WTC11 (cell line): ENCODE measurements at regions not wholly inside any gene's neighbourhood (a gene's known extent, or its start where the extent isn't known, plus 50 kb on each side); places are given as distances from the start of the nearest gene placed in this dataset.

Experiments used
- ATAC-seq: fragments of 200-7000 bp; cut with Tn5 transposase; 2 replicates; pipeline ENCODE4 v1.10.0; 2021; ENCODE audit warnings: mild to moderate bottlenecking, moderate library complexity
- CTCF ChIA-PET: fragments of 300-600 bp; sonication (Branson Sonifier 250); formaldehyde crosslinking; loops from one replicate; lab custom pipeline; 2021; ENCODE audit warnings: antibody characterized with exemption; lab: Charles Lee
- POLR2A ChIA-PET: fragments of 350-600 bp; sonication (Branson Sonifier 250); formaldehyde crosslinking; loops from one replicate; lab custom pipeline; 2021; ENCODE audit warnings: antibody characterized with exemption; lab: Charles Lee
- DNase-seq: peaks from one replicate; pipeline ENCODE4 v3.0.0; 2021; ENCODE audit warnings: low spot score
- H3K27ac Mint-ChIP-seq: 2 replicates; pipeline ENCODE4 v1.8.0; 2021; ENCODE audit warnings: mixed read lengths
- H3K27me3 Mint-ChIP-seq: 2 replicates; pipeline ENCODE4 v1.8.0; 2021; ENCODE audit warnings: low read depth, mild to moderate bottlenecking, moderate library complexity, mixed read lengths
- H3K36me3 Mint-ChIP-seq: 2 replicates; pipeline ENCODE4 v1.8.0; 2021; ENCODE audit warnings: mixed read lengths
- H3K4me1 Mint-ChIP-seq: 2 replicates; pipeline ENCODE4 v1.8.0; 2022; ENCODE audit warnings: mixed read lengths
- H3K4me3 Mint-ChIP-seq: 2 replicates; pipeline ENCODE4 v1.8.0; 2021; ENCODE audit warnings: mild to moderate bottlenecking, moderate library complexity, mixed read lengths
- H3K9me3 Mint-ChIP-seq: 2 replicates; pipeline ENCODE4 v1.8.0; 2021; ENCODE audit warnings: mixed read lengths
- CBFB ChIP-seq: sonication (generic); formaldehyde crosslinking; IDR thresholded peaks from 2 replicates; pipeline ENCODE4 v1.8.1; 2022; ENCODE audit warnings: mild to moderate bottlenecking, low read depth, missing genetic modification reagents
- CREB1 ChIP-seq: sonication (generic); formaldehyde crosslinking; IDR thresholded peaks from 2 replicates; pipeline ENCODE4 v1.8.0; 2023; ENCODE audit warnings: mild to moderate bottlenecking, missing genetic modification reagents
- FOXP1 ChIP-seq: sonication (generic); formaldehyde crosslinking; IDR thresholded peaks from 2 replicates; pipeline ENCODE4 v1.8.0; 2022; ENCODE audit warnings: missing genetic modification reagents, mild to moderate bottlenecking, moderate library complexity, borderline replicate concordance
- JAZF1 ChIP-seq: fragments of 250-450 bp; sonication (Bioruptor Pico); IDR thresholded peaks from 2 replicates; pipeline ENCODE4 v1.9.0; 2021; ENCODE audit warnings: moderate library complexity, mild to moderate bottlenecking, inconsistent platforms
- NFE2L1 ChIP-seq: sonication (generic); formaldehyde crosslinking; IDR thresholded peaks from 2 replicates; pipeline ENCODE4 v1.8.1; 2023; ENCODE audit warnings: missing genetic modification reagents
- TCF7 ChIP-seq: sonication (generic); formaldehyde crosslinking; IDR thresholded peaks from 2 replicates; pipeline ENCODE4 v1.8.0; 2022; ENCODE audit warnings: mild to moderate bottlenecking, low read depth, missing genetic modification reagents, moderate library complexity
- ZNF138 ChIP-seq: sonication (generic); formaldehyde crosslinking; conservative IDR thresholded peaks from 2 replicates; pipeline ENCODE4 v1.8.1; 2022; ENCODE audit warnings: mild to moderate bottlenecking, moderate library complexity, missing genetic modification reagents
- ZNF423 ChIP-seq: fragments of 250-450 bp; sonication (Bioruptor Pico); IDR thresholded peaks from 2 replicates; pipeline ENCODE4 v2.1.2; 2022; ENCODE audit warnings: mild to moderate bottlenecking, moderate library complexity
- TF ChIP-seq, protein P1 (sequence below): fragments of 250-450 bp; sonication (Bioruptor Pico); IDR thresholded peaks from 2 replicates; pipeline ENCODE4 v1.9.0; 2021; ENCODE audit warnings: mild to moderate bottlenecking, borderline replicate concordance
- TF ChIP-seq, protein P2 (sequence below): sonication (generic); formaldehyde crosslinking; IDR thresholded peaks from 2 replicates; pipeline ENCODE4 v1.8.1; 2022; ENCODE audit warnings: mild to moderate bottlenecking, moderate library complexity, missing genetic modification reagents
- TF ChIP-seq, protein P3 (sequence below): sonication (generic); formaldehyde crosslinking; IDR thresholded peaks from 2 replicates; pipeline ENCODE4 v1.8.1; 2023; ENCODE audit warnings: mild to moderate bottlenecking, missing genetic modification reagents, borderline replicate concordance
- TF ChIP-seq, protein P4 (sequence below): sonication (generic); formaldehyde crosslinking; IDR thresholded peaks from 2 replicates; pipeline ENCODE4 v1.8.0; 2022; ENCODE audit warnings: mild to moderate bottlenecking, missing genetic modification reagents
- TF ChIP-seq, protein P5 (sequence below): fragments of 200-600 bp; IDR thresholded peaks from 2 replicates; pipeline ENCODE4 v1.8.0; 2022; ENCODE audit warnings: antibody characterized with exemption

DNA sequence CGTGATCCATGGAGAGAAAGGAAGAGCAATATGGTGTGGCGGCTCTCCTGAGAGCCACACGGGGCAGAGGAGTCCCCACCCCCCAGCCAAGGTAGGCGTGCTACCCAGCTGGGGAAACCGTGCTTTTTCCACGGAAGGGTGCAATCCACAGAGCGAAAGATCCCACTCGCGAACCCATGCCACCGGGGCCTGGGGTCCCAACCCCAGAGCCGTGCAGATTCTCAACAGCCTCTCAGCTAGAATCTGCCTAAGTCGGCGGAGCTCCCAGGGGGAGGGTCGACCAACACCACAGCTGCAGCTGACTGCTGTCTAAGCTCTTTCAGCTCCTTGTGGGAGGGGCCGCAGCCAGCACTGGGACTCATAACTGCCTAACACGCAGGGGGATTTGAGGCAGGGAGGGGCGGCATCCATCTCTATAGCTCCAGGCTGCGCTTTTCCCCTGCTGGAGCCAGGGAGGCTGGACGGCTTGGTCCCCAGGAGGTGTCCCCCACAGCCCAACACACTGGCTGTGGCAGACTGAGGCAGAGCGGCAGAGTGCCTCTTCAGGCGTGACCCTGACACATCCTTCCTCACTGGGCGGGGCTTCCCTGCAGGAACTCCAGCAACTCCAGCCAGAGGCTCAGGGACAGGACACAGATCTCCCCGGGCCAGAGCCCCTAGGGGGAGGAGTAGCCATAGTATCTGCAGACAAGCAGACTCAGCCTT is 107.6 kb upstream of the ZBTB20 start:
- Mint-ChIP-seq H3K27ac (no peak overlapping the region), H3K36me3 (no peaks in the 10 kb centered on the region), H3K27me3 (no peaks in the 10 kb centered on the region), H3K9me3 (peaks cover 15% of the 10 kb centered on the region), H3K4me3 (no peak overlapping the region), H3K4me1 (peaks cover 4% of the 10 kb centered on the region)
- TF ChIP-seq TCF7 = no peak
- TF ChIP-seq FOXP1 (CRISPR knock-in tag) = peak; percentile 69; the same call in 1 of the 2 replicates
- POLR2A ChIA-PET = no interaction called here
- ATAC-seq (peak; percentile 83), DNase-seq (peak; percentile 26)
- CTCF ChIA-PET = no interaction called here

DNA sequence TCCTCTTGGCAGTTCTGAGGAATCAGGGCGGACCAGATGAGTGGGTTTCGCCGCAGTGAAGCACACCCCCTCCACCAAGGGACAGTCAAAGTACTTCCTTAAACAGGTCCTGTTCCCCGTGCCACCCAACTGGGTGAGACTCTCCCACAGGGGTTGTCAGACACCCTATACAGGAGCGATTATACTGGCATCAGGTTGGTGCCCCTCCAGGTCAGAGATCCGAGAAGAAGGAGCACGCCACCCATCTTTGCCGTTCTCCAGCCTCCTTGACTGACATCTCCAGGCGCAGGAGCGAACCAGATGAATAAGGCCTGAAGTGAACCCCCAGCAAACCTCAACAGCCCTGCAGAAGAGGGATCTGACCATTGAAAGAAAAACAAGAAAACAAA is 108.1 kb upstream of the ZBTB20 start:
- Mint-ChIP-seq H3K4me1 (peaks cover 4% of the 10 kb centered on the region), H3K9me3 (peaks cover 15% of the 10 kb centered on the region), H3K27me3 (no peaks in the 10 kb centered on the region), H3K4me3 (no peak overlapping the region)
- no peak for ATAC-seq
- no peak for DNase-seq
- CTCF ChIA-PET = no interaction called here
- TF ChIP-seq NFE2L1 (CRISPR knock-in tag) (no peak), FOXP1 (CRISPR knock-in tag) (0 out of 2 replicates have a peak, but pooled peaks have one; percentile 8)
- TF ChIP-seq, all 79 proteins: peak for 1
- H3K36me3 Mint-ChIP-seq = no peaks in the 10 kb centered on the region
- POLR2A ChIA-PET = no interaction called here
- H3K27ac Mint-ChIP-seq = no peak overlapping the region

DNA sequence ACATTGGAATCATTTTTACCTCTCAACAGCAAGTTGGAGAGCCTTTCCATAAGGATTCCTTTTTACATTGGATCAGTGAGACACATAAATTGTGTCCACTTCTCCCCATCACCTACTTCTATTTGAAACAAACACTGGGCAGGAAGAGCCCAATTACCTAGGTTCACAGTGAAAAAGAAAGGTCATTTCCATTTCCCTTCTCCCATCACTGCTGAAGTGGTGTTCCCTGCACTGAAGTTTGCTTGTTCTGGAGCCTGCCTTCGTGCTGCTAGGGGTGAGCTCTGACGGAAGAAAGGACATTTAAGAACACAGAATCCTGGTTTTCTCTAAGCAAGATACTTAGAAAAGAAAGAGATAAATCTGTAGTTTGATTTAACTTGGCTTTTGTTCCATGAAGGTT is 123.8 kb upstream of the ZBTB20 start:
- no peak for DNase-seq

DNA sequence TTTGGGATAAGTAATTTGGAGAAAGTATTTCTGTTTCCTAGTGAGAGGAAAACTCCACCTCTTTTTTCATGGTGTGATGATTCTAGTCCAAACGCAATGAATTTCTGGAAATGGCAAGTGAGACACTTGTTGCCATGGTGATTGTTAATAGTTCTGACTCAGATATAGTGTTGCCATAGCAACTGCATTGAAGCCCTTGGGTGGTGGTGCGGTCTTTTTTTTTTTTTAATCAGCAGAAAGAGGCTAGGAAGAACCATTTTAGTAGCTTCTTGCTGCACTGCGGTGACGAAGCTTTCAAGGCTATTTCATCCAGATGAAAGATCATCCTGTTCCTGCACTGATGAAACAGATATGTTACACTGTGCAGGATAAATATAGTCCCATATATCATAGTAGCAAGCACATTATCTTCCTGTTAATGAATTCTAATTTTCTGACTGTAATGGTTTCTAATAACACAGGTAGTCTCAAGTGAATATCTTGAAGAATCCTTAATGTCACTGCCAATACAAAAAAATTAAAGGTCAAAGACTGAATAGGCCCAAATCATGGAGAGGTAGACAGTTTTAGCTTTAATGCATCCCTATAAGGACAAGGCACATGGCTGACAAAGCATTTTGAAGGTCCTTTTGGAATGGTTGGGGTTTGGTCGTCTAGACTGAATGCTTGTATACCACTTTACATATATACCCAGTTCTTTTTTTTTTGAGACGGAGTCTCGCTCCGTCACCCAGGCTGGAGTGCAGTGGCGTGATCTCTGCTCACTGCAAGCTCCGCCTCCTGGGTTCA is 125.1 kb upstream of the ZBTB20 start:
- no peak for TF ChIP-seq CBFB (CRISPR knock-in tag)
- TF ChIP-seq, protein P1, sequence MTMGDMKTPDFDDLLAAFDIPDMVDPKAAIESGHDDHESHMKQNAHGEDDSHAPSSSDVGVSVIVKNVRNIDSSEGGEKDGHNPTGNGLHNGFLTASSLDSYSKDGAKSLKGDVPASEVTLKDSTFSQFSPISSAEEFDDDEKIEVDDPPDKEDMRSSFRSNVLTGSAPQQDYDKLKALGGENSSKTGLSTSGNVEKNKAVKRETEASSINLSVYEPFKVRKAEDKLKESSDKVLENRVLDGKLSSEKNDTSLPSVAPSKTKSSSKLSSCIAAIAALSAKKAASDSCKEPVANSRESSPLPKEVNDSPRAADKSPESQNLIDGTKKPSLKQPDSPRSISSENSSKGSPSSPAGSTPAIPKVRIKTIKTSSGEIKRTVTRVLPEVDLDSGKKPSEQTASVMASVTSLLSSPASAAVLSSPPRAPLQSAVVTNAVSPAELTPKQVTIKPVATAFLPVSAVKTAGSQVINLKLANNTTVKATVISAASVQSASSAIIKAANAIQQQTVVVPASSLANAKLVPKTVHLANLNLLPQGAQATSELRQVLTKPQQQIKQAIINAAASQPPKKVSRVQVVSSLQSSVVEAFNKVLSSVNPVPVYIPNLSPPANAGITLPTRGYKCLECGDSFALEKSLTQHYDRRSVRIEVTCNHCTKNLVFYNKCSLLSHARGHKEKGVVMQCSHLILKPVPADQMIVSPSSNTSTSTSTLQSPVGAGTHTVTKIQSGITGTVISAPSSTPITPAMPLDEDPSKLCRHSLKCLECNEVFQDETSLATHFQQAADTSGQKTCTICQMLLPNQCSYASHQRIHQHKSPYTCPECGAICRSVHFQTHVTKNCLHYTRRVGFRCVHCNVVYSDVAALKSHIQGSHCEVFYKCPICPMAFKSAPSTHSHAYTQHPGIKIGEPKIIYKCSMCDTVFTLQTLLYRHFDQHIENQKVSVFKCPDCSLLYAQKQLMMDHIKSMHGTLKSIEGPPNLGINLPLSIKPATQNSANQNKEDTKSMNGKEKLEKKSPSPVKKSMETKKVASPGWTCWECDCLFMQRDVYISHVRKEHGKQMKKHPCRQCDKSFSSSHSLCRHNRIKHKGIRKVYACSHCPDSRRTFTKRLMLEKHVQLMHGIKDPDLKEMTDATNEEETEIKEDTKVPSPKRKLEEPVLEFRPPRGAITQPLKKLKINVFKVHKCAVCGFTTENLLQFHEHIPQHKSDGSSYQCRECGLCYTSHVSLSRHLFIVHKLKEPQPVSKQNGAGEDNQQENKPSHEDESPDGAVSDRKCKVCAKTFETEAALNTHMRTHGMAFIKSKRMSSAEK (CRISPR knock-in tag) = no peak
- TF ChIP-seq CREB1 (CRISPR knock-in tag) = no peak
- no peak for TF ChIP-seq ZNF138 (CRISPR knock-in tag)
- TF ChIP-seq, protein P2, sequence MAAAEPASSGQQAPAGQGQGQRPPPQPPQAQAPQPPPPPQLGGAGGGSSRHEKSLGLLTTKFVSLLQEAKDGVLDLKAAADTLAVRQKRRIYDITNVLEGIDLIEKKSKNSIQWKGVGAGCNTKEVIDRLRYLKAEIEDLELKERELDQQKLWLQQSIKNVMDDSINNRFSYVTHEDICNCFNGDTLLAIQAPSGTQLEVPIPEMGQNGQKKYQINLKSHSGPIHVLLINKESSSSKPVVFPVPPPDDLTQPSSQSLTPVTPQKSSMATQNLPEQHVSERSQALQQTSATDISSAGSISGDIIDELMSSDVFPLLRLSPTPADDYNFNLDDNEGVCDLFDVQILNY (CRISPR knock-in tag) = no peak
- CTCF ChIA-PET = no interaction called here
- H3K36me3 Mint-ChIP-seq = no peaks in the 10 kb centered on the region
- H3K4me1 Mint-ChIP-seq = peaks cover 11% of the 10 kb centered on the region
- no peak for DNase-seq
- no peak overlapping the region for H3K4me3 Mint-ChIP-seq
- ATAC-seq = no peak
- POLR2A ChIA-PET = no interaction called here
- H3K9me3 Mint-ChIP-seq = peaks cover 4% of the 10 kb centered on the region
- H3K27me3 Mint-ChIP-seq = no peaks in the 10 kb centered on the region
- H3K27ac Mint-ChIP-seq = no peak overlapping the region

More for the DNA sequence above, 123.8 kb upstream of the ZBTB20 start:
- CTCF ChIA-PET = no interaction called here
- H3K27ac Mint-ChIP-seq = no peak overlapping the region
- TF ChIP-seq, protein P3, sequence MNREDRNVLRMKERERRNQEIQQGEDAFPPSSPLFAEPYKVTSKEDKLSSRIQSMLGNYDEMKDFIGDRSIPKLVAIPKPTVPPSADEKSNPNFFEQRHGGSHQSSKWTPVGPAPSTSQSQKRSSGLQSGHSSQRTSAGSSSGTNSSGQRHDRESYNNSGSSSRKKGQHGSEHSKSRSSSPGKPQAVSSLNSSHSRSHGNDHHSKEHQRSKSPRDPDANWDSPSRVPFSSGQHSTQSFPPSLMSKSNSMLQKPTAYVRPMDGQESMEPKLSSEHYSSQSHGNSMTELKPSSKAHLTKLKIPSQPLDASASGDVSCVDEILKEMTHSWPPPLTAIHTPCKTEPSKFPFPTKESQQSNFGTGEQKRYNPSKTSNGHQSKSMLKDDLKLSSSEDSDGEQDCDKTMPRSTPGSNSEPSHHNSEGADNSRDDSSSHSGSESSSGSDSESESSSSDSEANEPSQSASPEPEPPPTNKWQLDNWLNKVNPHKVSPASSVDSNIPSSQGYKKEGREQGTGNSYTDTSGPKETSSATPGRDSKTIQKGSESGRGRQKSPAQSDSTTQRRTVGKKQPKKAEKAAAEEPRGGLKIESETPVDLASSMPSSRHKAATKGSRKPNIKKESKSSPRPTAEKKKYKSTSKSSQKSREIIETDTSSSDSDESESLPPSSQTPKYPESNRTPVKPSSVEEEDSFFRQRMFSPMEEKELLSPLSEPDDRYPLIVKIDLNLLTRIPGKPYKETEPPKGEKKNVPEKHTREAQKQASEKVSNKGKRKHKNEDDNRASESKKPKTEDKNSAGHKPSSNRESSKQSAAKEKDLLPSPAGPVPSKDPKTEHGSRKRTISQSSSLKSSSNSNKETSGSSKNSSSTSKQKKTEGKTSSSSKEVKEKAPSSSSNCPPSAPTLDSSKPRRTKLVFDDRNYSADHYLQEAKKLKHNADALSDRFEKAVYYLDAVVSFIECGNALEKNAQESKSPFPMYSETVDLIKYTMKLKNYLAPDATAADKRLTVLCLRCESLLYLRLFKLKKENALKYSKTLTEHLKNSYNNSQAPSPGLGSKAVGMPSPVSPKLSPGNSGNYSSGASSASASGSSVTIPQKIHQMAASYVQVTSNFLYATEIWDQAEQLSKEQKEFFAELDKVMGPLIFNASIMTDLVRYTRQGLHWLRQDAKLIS (CRISPR knock-in tag) = no peak
- TF ChIP-seq ZNF423 (CRISPR knock-in tag) = no peak
- TF ChIP-seq FOXP1 (CRISPR knock-in tag) = no peak
- TF ChIP-seq, protein P4, sequence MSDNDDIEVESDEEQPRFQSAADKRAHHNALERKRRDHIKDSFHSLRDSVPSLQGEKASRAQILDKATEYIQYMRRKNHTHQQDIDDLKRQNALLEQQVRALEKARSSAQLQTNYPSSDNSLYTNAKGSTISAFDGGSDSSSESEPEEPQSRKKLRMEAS = no peak
- TF ChIP-seq, protein P5, sequence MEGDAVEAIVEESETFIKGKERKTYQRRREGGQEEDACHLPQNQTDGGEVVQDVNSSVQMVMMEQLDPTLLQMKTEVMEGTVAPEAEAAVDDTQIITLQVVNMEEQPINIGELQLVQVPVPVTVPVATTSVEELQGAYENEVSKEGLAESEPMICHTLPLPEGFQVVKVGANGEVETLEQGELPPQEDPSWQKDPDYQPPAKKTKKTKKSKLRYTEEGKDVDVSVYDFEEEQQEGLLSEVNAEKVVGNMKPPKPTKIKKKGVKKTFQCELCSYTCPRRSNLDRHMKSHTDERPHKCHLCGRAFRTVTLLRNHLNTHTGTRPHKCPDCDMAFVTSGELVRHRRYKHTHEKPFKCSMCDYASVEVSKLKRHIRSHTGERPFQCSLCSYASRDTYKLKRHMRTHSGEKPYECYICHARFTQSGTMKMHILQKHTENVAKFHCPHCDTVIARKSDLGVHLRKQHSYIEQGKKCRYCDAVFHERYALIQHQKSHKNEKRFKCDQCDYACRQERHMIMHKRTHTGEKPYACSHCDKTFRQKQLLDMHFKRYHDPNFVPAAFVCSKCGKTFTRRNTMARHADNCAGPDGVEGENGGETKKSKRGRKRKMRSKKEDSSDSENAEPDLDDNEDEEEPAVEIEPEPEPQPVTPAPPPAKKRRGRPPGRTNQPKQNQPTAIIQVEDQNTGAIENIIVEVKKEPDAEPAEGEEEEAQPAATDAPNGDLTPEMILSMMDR = no peak
- TF ChIP-seq JAZF1 (CRISPR knock-in tag) = no peak
- TF ChIP-seq, all 79 proteins: peak for 0
- POLR2A ChIA-PET = no interaction called here
- H3K36me3 Mint-ChIP-seq = no peaks in the 10 kb centered on the region
- peak; percentile 60; the same call in 1 of the 2 replicates for ATAC-seq
- peaks cover 11% of the 10 kb centered on the region for H3K4me1 Mint-ChIP-seq
- H3K4me3 Mint-ChIP-seq = no peak overlapping the region
- H3K9me3 Mint-ChIP-seq = peaks cover 4% of the 10 kb centered on the region
- no peaks in the 10 kb centered on the region for H3K27me3 Mint-ChIP-seq
